GM12878 (cell line): ENCODE measurements at regions not wholly inside any gene's neighbourhood (a gene's known extent, or its start where the extent isn't known, plus 50 kb on each side); places are given as distances from the start of the nearest gene placed in this dataset.

Source experiments
- CTCF ChIP-seq, 3 experiments: IDR thresholded peaks in 2 of 3; conservative IDR thresholded peaks in 1 of 3; 2 replicates each; pipeline ENCODE4 v1.5.1; 2011; ENCODE audit warnings: low read depth in 3 of 3, low read length in 3 of 3, mild to moderate bottlenecking in 3 of 3, control low read depth in 2 of 3, moderate library complexity in 2 of 3, inconsistent platforms in 1 of 3, mixed read lengths in 1 of 3; ENCODE audit not compliant: control insufficient read depth in 2 of 3, insufficient read depth in 1 of 3; ENCODE audit errors: extremely low read depth in 1 of 3
- STAT3 ChIP-seq: IDR thresholded peaks from 2 replicates; pipeline ENCODE4 v1.6.1; 2011; ENCODE audit warnings: low read depth, low read length, improper control_type of control experiment

GRCh38 chr11:70523384-70524095, 125.2 kb downstream of the CTTN start:
- no peak for TF ChIP-seq STAT3
- TF ChIP-seq CTCF (IDR thresholded peaks at IDR 0.05 in 2 of 3, conservative IDR thresholded peaks at IDR 0.05 in 1 of 3; ENCODE audit: control insufficient read depth in 2 of 3, extremely low read depth in 1 of 3, insufficient read depth in 1 of 3, low read depth in 3 of 3, low read length in 3 of 3), result no peak
